GM12892 (cell line): ENCODE measurements at regions not wholly inside any gene's neighbourhood (a gene's known extent, or its start where the extent isn't known, plus 50 kb on each side); places are given as distances from the start of the nearest gene placed in this dataset.

ENCODE experiments used
- POLR2A ChIP-seq: IDR thresholded peaks from 2 replicates; pipeline ENCODE4 v1.6.1; 2011; ENCODE audit warnings: low read depth, low read length, control low read depth
- TAF1 ChIP-seq: IDR thresholded peaks from 2 replicates; pipeline ENCODE4 v1.6.1; 2011; ENCODE audit warnings: low read depth, mild to moderate bottlenecking, control low read depth, low read length, borderline replicate concordance

DNA sequence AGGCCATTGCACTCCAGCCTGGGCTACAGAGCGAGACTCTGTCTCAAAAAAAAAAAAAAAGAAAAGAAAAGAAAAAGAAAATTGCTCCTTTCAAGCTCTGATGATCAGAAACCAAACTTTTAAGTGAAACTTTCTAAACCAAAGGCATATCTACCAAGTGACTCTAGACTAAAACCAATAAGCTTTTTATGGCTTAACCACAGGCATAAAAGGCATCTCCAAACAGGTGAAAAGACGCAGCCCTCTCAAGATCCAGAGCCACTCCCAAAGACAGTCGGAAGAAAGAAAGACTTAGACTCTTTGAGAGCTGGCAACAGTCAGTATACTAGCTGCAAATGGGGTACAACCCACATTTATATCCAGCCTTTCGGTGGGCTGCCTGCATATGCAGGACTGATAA, 117.1 kb upstream of the AP1S2 start:
- TF ChIP-seq TAF1 (no peak), POLR2A (no peak)
